GM23338 (cell line): ENCODE measurements at regions not wholly inside any gene's neighbourhood (a gene's known extent, or its start where the extent isn't known, plus 50 kb on each side); places are given as distances from the start of the nearest gene placed in this dataset.

ENCODE experiments used
- ATAC-seq: fragments of 200-7000 bp; cut with Tn5 transposase; 3 replicates; pipeline ENCODE4 v1.9.1; 2020
- DNase-seq: peaks from one replicate; pipeline ENCODE4 v3.0.0-alpha.2; 2015; ENCODE audit warnings: low spot score
- H2AFZ ChIP-seq: fragments of 200-600 bp; sonication (generic); 2 replicates; pipeline ENCODE4 v1.8.0; 2016; ENCODE audit warnings: antibody characterized with exemption, mild to moderate bottlenecking, moderate library complexity
- H3F3A ChIP-seq: fragments of 200-600 bp; sonication (generic); replicated peaks from 2 replicates; pipeline ENCODE4 v1.8.0; 2017; ENCODE audit warnings: antibody characterized with exemption, mixed run types, low read depth
- H3K27ac ChIP-seq: fragments of 200-600 bp; sonication (generic); 2 replicates; pipeline ENCODE4 v1.6.1; 2016; ENCODE audit warnings: low read depth
- H3K27me3 ChIP-seq: fragments of 200-600 bp; sonication (generic); 2 replicates; pipeline ENCODE4 v1.8.0; 2016; ENCODE audit warnings: mild to moderate bottlenecking, mixed run types, moderate library complexity; ENCODE audit not compliant: insufficient read depth
- H3K36me3 ChIP-seq: fragments of 200-600 bp; sonication (generic); 2 replicates; pipeline ENCODE4 v1.8.0; 2016; ENCODE audit warnings: mild to moderate bottlenecking; ENCODE audit not compliant: insufficient read depth
- H3K4me1 ChIP-seq: fragments of 200-600 bp; sonication (generic); 2 replicates; pipeline ENCODE4 v1.8.0; 2016; ENCODE audit warnings: mild to moderate bottlenecking, moderate library complexity; ENCODE audit not compliant: insufficient read depth
- H3K4me2 ChIP-seq: fragments of 200-600 bp; sonication (generic); 2 replicates; pipeline ENCODE4 v1.7.1; 2017; ENCODE audit warnings: mixed run types
- H3K4me3 ChIP-seq: fragments of 200-600 bp; sonication (generic); 2 replicates; pipeline ENCODE4 v1.6.1; 2016; ENCODE audit warnings: mixed run types
- H3K79me2 ChIP-seq: fragments of 200-600 bp; sonication (generic); replicated peaks from 2 replicates; pipeline ENCODE4 v1.8.0; 2017; ENCODE audit warnings: mild to moderate bottlenecking; ENCODE audit not compliant: insufficient read depth
- H3K9me2 ChIP-seq: fragments of 200-600 bp; sonication (generic); 2 replicates; pipeline ENCODE4 v1.8.0; 2017; ENCODE audit not compliant: insufficient read depth
- H4K20me1 ChIP-seq: fragments of 200-600 bp; sonication (generic); replicated peaks from 2 replicates; pipeline ENCODE4 v1.8.0; 2017; ENCODE audit warnings: mild to moderate bottlenecking; ENCODE audit not compliant: insufficient read depth
- H3K27ac Mint-ChIP-seq: 2 replicates; pipeline ENCODE4 v1.8.0; 2020; ENCODE audit warnings: inconsistent platforms, mild to moderate bottlenecking, moderate library complexity, mixed read lengths
- H3K27me3 Mint-ChIP-seq: 3 replicates; pipeline ENCODE4 v1.8.0; 2022; ENCODE audit warnings: low read depth, mild to moderate bottlenecking, moderate library complexity, mixed read lengths, inconsistent platforms; ENCODE audit not compliant: insufficient read depth, poor library complexity
- H3K36me3 Mint-ChIP-seq: 3 replicates; pipeline ENCODE4 v1.8.0; 2021; ENCODE audit warnings: low read depth, mild to moderate bottlenecking, inconsistent platforms, moderate library complexity, mixed read lengths
- H3K4me1 Mint-ChIP-seq: 3 replicates; pipeline ENCODE4 v1.8.0; 2020; ENCODE audit warnings: mild to moderate bottlenecking, inconsistent platforms, mixed read lengths
- H3K4me3 Mint-ChIP-seq: 3 replicates; pipeline ENCODE4 v1.8.0; 2021; ENCODE audit warnings: moderate library complexity, mild to moderate bottlenecking, inconsistent platforms, mixed read lengths
- H3K9me3 Mint-ChIP-seq: 3 replicates; pipeline ENCODE4 v1.8.0; 2020; ENCODE audit warnings: moderate library complexity, mild to moderate bottlenecking, inconsistent platforms, mixed read lengths
- CREB1 ChIP-seq: fragments of 250-450 bp; sonication (Bioruptor Pico); IDR thresholded peaks from 2 replicates; pipeline ENCODE4 v1.5.0; 2020; ENCODE audit warnings: low read depth, mild to moderate bottlenecking, moderate library complexity
- CTCF ChIP-seq, 2 experiments: fragments of 200-600 bp in 1 of 2; sonication (generic) in 1 of 2; conservative IDR thresholded peaks; 2 replicates each; pipeline versions ENCODE4 v1.5.1 to v1.6.1; 2016 to 2017; ENCODE audit warnings: antibody characterized with exemption in 2 of 2, low read depth in 2 of 2, mild to moderate bottlenecking in 2 of 2, moderate library complexity in 1 of 2
- ETS1 ChIP-seq: IDR thresholded peaks from 2 replicates; pipeline ENCODE4 v1.6.1; 2016; ENCODE audit warnings: antibody characterized with exemption
- EZH2 ChIP-seq: fragments of 200-600 bp; sonication (generic); IDR thresholded peaks from one replicate; pipeline ENCODE4 v1.8.0; 2017; ENCODE audit warnings: antibody characterized with exemption, mild to moderate bottlenecking, low read depth; ENCODE audit not compliant: unreplicated experiment
- EZH2phosphoT487 ChIP-seq: fragments of 200-600 bp; sonication (generic); IDR thresholded peaks from one replicate; pipeline ENCODE4 v1.8.1; 2018; ENCODE audit warnings: antibody characterized with exemption; ENCODE audit not compliant: unreplicated experiment
- JUNB ChIP-seq: IDR thresholded peaks from one replicate; pipeline ENCODE4 v1.6.1; 2016; ENCODE audit warnings: antibody characterized with exemption; ENCODE audit not compliant: unreplicated experiment
- NANOG ChIP-seq: IDR thresholded peaks from 2 replicates; pipeline ENCODE4 v1.6.1; 2016; ENCODE audit warnings: antibody characterized with exemption, borderline replicate concordance
- POLR2AphosphoS5 ChIP-seq: IDR thresholded peaks from 2 replicates; pipeline ENCODE4 v1.6.1; 2016; ENCODE audit warnings: antibody characterized with exemption, low read depth
- REST ChIP-seq: IDR thresholded peaks from one replicate; pipeline ENCODE4 v1.6.1; 2018; ENCODE audit warnings: antibody characterized with exemption; ENCODE audit not compliant: unreplicated experiment
- STAT1 ChIP-seq: IDR thresholded peaks from one replicate; pipeline ENCODE4 v1.6.1; 2016; ENCODE audit warnings: antibody characterized with exemption; ENCODE audit not compliant: unreplicated experiment
- ZNF114 ChIP-seq: fragments of 250-450 bp; sonication (Bioruptor Pico); IDR thresholded peaks from 2 replicates; pipeline ENCODE4 v1.5.0; 2020; ENCODE audit warnings: mild to moderate bottlenecking, moderate library complexity
- ZNF331 ChIP-seq: fragments of 250-450 bp; sonication (Bioruptor Pico); IDR thresholded peaks from 2 replicates; pipeline ENCODE4 v1.5.0; 2020; ENCODE audit warnings: low read depth, mild to moderate bottlenecking, moderate library complexity
- ZNF462 ChIP-seq: fragments of 250-450 bp; sonication (Bioruptor Pico); IDR thresholded peaks from 2 replicates; pipeline ENCODE4 v1.5.0; 2020; ENCODE audit warnings: mild to moderate bottlenecking, moderate library complexity

- no peak for DNase-seq
- no peak for ATAC-seq
- no peak for TF ChIP-seq STAT1
- TF ChIP-seq NANOG, result no peak
- no peak for TF ChIP-seq ZNF331
- no peak for TF ChIP-seq CREB1 (CRISPR knock-in tag)
- no peak for TF ChIP-seq POLR2AphosphoS5
- no peak for TF ChIP-seq ZNF114
- TF ChIP-seq EZH2, result no peak
- TF ChIP-seq CTCF (conservative IDR thresholded peaks at IDR 0.05; ENCODE audit: low read depth in 2 of 2), result no peak
- TF ChIP-seq JUNB, result no peak
- no peak for TF ChIP-seq REST
- TF ChIP-seq EZH2phosphoT487, result no peak
- TF ChIP-seq ZNF462 (CRISPR knock-in tag), result no peak
- no peak for TF ChIP-seq ETS1
Measured at GRCh38 chr4:141459020-141459419, 177.4 kb upstream of the IL15 start.

More at GRCh38 chr4:141459020-141459419, 177.4 kb upstream of the IL15 start:
- H3K4me1 ChIP-seq, result no peaks in the 10 kb centered on the region
- H3K9me2 ChIP-seq, result no peaks in the 10 kb centered on the region
- Mint-ChIP-seq H3K27me3 (no peaks in the 10 kb centered on the region), H3K9me3 (no peaks in the 10 kb centered on the region), H3K36me3 (no peaks in the 10 kb centered on the region), H3K4me3 (no peak overlapping the region), H3K27ac (no peak overlapping the region), H3K4me1 (no peaks in the 10 kb centered on the region)
- no peaks in the 10 kb centered on the region for H3K27me3 ChIP-seq
- no peak overlapping the region for H3K27ac ChIP-seq
- no peaks in the 10 kb centered on the region for H3F3A ChIP-seq
- no peaks in the 10 kb centered on the region for H3K36me3 ChIP-seq
- no peaks in the 10 kb centered on the region for H4K20me1 ChIP-seq
- no peaks in the 10 kb centered on the region for H3K79me2 ChIP-seq
- no peak overlapping the region for H2AFZ ChIP-seq
- H3K4me3 ChIP-seq, result no peak overlapping the region
- no peak overlapping the region for H3K4me2 ChIP-seq
